ENCODE measurements at regions not wholly inside any gene's neighbourhood (a gene's known extent, or its start where the extent isn't known, plus 50 kb on each side); places are given as distances from the start of the nearest gene placed in this dataset.

- Mint-ChIP-seq H3K4me3 (no peak overlapping the region), H3K4me1 (peaks cover 1% of the 10 kb centered on the region), H3K27ac (no peak overlapping the region), H3K27me3 (ENCODE audit: low read depth) (peaks cover 20% of the 10 kb centered on the region), H3K36me3 (no peaks in the 10 kb centered on the region), H3K9me3 (peaks cover 4% of the 10 kb centered on the region)
- no peak for TF ChIP-seq CTCF (IDR thresholded peaks at IDR 0.05; ENCODE audit: unreplicated experiment)
- no peak for DNase-seq (ENCODE audit: low spot score in 2 of 2, unreplicated experiment in 2 of 2)
Measured at GRCh38 chr4:82219346-82219745, 154.4 kb downstream of the HNRNPD start.

GRCh38 chr4:82217986-82218715 lies 155.6 kb downstream of the HNRNPD start:
- H3K27me3 Mint-ChIP-seq (ENCODE audit: low read depth), result peaks cover 28% of the 10 kb centered on the region
- no peak for TF ChIP-seq CTCF (IDR thresholded peaks at IDR 0.05; ENCODE audit: unreplicated experiment)
- peaks cover 4% of the 10 kb centered on the region for H3K9me3 Mint-ChIP-seq
- no peak overlapping the region for H3K27ac Mint-ChIP-seq
- DNase-seq (ENCODE audit: low spot score in 2 of 2, unreplicated experiment in 2 of 2), result no peak
- H3K4me3 Mint-ChIP-seq, result no peak overlapping the region
- no peaks in the 10 kb centered on the region for H3K36me3 Mint-ChIP-seq
- H3K4me1 Mint-ChIP-seq, result no peaks in the 10 kb centered on the region

GRCh38 chr4:82216219-82216618 lies 157.6 kb downstream of the HNRNPD start:
- Mint-ChIP-seq H3K27ac (no peak overlapping the region), H3K4me1 (no peaks in the 10 kb centered on the region)

GRCh38 chr4:82215800-82216199 lies 158.0 kb downstream of the HNRNPD start:
- H3K9me3 Mint-ChIP-seq, result peaks cover 4% of the 10 kb centered on the region

More at GRCh38 chr4:82216219-82216618, 157.6 kb downstream of the HNRNPD start:
- peaks cover 31% of the 10 kb centered on the region for H3K27me3 Mint-ChIP-seq (ENCODE audit: low read depth)
- no peak overlapping the region for H3K4me3 Mint-ChIP-seq
- DNase-seq (ENCODE audit: low spot score in 2 of 2, unreplicated experiment in 2 of 2), result no peak
- peaks cover 4% of the 10 kb centered on the region for H3K9me3 Mint-ChIP-seq
- TF ChIP-seq CTCF (IDR thresholded peaks at IDR 0.05; ENCODE audit: unreplicated experiment), result no peak
- no peaks in the 10 kb centered on the region for H3K36me3 Mint-ChIP-seq

GRCh38 chr4:82215039-82215438 lies 158.8 kb downstream of the HNRNPD start:
- peaks cover 4% of the 10 kb centered on the region for H3K9me3 Mint-ChIP-seq
- no peak overlapping the region for H3K27ac Mint-ChIP-seq
- no peak overlapping the region for H3K4me3 Mint-ChIP-seq
- H3K27me3 Mint-ChIP-seq (ENCODE audit: low read depth), result peaks cover 36% of the 10 kb centered on the region
- no peaks in the 10 kb centered on the region for H3K36me3 Mint-ChIP-seq
- no peaks in the 10 kb centered on the region for H3K4me1 Mint-ChIP-seq
- TF ChIP-seq CTCF (IDR thresholded peaks at IDR 0.05; ENCODE audit: unreplicated experiment), result no peak
- no peak for DNase-seq (ENCODE audit: low spot score in 2 of 2, unreplicated experiment in 2 of 2)

More at GRCh38 chr4:82215800-82216199, 158.0 kb downstream of the HNRNPD start:
- H3K27ac Mint-ChIP-seq, result no peak overlapping the region
- H3K4me3 Mint-ChIP-seq, result no peak overlapping the region
- peaks cover 35% of the 10 kb centered on the region for H3K27me3 Mint-ChIP-seq (ENCODE audit: low read depth)
- no peaks in the 10 kb centered on the region for H3K36me3 Mint-ChIP-seq
- TF ChIP-seq CTCF (IDR thresholded peaks at IDR 0.05; ENCODE audit: unreplicated experiment), result no peak
- H3K4me1 Mint-ChIP-seq, result no peaks in the 10 kb centered on the region
- DNase-seq (ENCODE audit: low spot score in 2 of 2, unreplicated experiment in 2 of 2), result no peak
